GM23248 (cell line): ENCODE measurements at regions not wholly inside any gene's neighbourhood (a gene's known extent, or its start where the extent isn't known, plus 50 kb on each side); places are given as distances from the start of the nearest gene placed in this dataset.

Experiments
- EZH2 ChIP-seq: fragments of 200-600 bp; sonication (generic); IDR thresholded peaks from 2 replicates; pipeline ENCODE4 v1.6.1; 2018; ENCODE audit warnings: antibody characterized with exemption, mild to moderate bottlenecking; ENCODE audit not compliant: insufficient read depth, poor library complexity, severe bottlenecking
- EZH2phosphoT487 ChIP-seq: fragments of 200-600 bp; sonication (generic); IDR thresholded peaks from 2 replicates; pipeline ENCODE4 v1.6.1; 2018; ENCODE audit warnings: antibody characterized with exemption, moderate library complexity, mild to moderate bottlenecking, low read depth; ENCODE audit not compliant: insufficient read depth

DNA sequence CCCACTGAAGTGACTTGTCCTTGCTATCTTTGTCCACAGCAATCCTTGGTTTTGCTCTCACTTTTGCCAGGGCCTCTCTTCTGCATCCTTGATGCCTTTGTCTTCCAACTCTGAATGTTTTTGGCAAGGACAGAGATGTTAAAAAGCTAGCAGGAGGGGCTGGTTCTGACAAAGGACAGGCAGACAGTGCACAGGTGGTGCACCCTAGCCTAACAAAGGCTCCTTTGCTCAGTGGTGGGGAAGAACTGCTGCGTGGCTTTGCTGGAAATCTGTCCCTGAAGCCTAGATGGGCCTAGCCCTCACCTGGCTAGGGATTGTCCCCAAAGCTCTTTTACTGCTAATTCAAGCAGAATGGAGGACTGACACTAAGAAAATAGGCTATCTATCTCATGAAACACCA, 233.5 kb downstream of the MAN2A1 start:
- TF ChIP-seq EZH2phosphoT487 (no peak), EZH2 (no peak)
